Osteoblast (primary cell): ENCODE measurements at regions not wholly inside any gene's neighbourhood (a gene's known extent, or its start where the extent isn't known, plus 50 kb on each side); places are given as distances from the start of the nearest gene placed in this dataset.

Experiments
- DNase-seq: peaks from one replicate; pipeline ENCODE4 v3.0.0; 2011; ENCODE audit warnings: low spot score, mixed read lengths; ENCODE audit not compliant: insufficient read length; ENCODE audit errors: missing footprints
- H2AFZ ChIP-seq: 2 replicates; pipeline ENCODE4 v1.6.0; 2011; ENCODE audit warnings: mild to moderate bottlenecking, low read length
- H3K27ac ChIP-seq: 2 replicates; pipeline ENCODE4 v1.5.1; 2011; ENCODE audit warnings: mild to moderate bottlenecking, low read depth, low read length, moderate library complexity
- H3K27me3 ChIP-seq: 2 replicates; pipeline ENCODE4 v1.6.0; 2012; ENCODE audit warnings: mild to moderate bottlenecking, control low read depth, inconsistent platforms, low read length, moderate library complexity; ENCODE audit not compliant: insufficient read depth
- H3K36me3 ChIP-seq: 2 replicates; pipeline ENCODE4 v1.5.1; 2011; ENCODE audit warnings: mild to moderate bottlenecking, low read length, control low read depth, moderate library complexity; ENCODE audit not compliant: insufficient read depth
- H3K4me1 ChIP-seq: 2 replicates; pipeline ENCODE4 v1.5.1; 2011; ENCODE audit warnings: mild to moderate bottlenecking, low read length, control low read depth, moderate library complexity; ENCODE audit not compliant: insufficient read depth
- H3K4me2 ChIP-seq: 2 replicates; pipeline ENCODE4 v1.6.0; 2011; ENCODE audit warnings: mild to moderate bottlenecking, low read length; ENCODE audit not compliant: insufficient read depth
- H3K4me3 ChIP-seq: fragments of 200-600 bp; sonication (generic); 3 replicates; pipeline ENCODE4 v1.5.1; 2012; ENCODE audit warnings: mild to moderate bottlenecking, low read length, inconsistent platforms; ENCODE audit not compliant: insufficient read depth
- H3K79me2 ChIP-seq: 2 replicates; pipeline ENCODE4 v1.6.0; 2012; ENCODE audit warnings: mild to moderate bottlenecking, low read length, control low read depth, inconsistent platforms; ENCODE audit not compliant: insufficient read depth
- H3K9me3 ChIP-seq: 2 replicates; pipeline ENCODE4 v1.5.1; 2011; ENCODE audit warnings: low read depth, low read length, control low read depth
- H4K20me1 ChIP-seq: 2 replicates; pipeline ENCODE4 v1.6.0; 2012; ENCODE audit warnings: mild to moderate bottlenecking, low read length, control low read depth; ENCODE audit not compliant: insufficient read depth
- CTCF ChIP-seq: IDR thresholded peaks from 2 replicates; pipeline ENCODE4 v1.5.1; 2011; ENCODE audit warnings: mild to moderate bottlenecking, low read depth, low read length, moderate library complexity; ENCODE audit errors: extremely low read depth

DNA sequence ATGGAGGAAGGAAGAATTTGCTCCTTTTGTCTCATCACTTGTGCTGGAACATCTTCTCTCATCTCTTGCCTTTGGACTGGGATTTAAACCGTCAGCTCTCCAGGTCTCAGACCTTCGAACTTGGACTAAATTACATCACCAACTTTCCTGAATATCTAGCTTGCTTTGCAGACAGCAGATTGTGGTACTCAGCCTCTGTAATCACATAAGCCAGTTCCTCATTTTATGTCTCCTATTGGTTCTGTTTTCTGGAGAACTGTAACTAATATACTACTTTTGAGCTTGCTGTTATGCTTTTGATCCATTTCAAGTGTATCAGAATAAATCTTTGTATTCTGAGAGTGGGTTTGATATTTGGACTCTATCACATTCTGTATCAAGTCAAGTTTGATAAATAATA lies 164.3 kb upstream of the VEPH1 start:
- DNase-seq, result no peak
- Histone ChIP-seq H3K4me2 (no peak overlapping the region), H2AFZ (no peak overlapping the region), H3K27ac (no peak overlapping the region), H3K36me3 (no peaks in the 10 kb centered on the region), H3K79me2 (no peaks in the 10 kb centered on the region), H3K27me3 (no peaks in the 10 kb centered on the region), H3K9me3 (no peaks in the 10 kb centered on the region), H3K4me3 (no peak overlapping the region), H3K4me1 (no peaks in the 10 kb centered on the region), H4K20me1 (no peaks in the 10 kb centered on the region)
- TF ChIP-seq CTCF, result no peak

DNA sequence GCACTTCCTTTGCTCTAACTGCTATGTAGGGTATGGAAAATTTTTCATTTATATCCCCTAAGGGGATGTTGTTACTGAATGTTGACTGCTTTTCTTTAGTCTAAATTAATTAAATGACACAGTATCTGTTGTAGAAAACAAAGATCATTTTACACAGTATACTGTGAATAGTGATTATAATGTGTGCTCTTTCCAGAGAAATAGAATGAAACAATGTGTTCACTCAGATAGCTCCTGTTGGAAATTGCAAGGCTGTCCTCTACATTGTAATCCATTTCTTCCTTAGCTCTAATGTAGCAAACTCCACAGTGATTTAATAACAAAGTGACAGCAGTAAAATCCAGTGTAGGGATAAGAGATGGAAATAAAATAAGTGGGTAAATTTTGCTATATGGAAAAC lies 159.0 kb upstream of the VEPH1 start:
- no peak for DNase-seq
- Histone ChIP-seq H3K4me3 (no peak overlapping the region), H3K79me2 (no peaks in the 10 kb centered on the region), H3K27me3 (no peaks in the 10 kb centered on the region), H3K4me2 (no peak overlapping the region), H3K36me3 (no peaks in the 10 kb centered on the region), H2AFZ (no peak overlapping the region), H3K9me3 (no peaks in the 10 kb centered on the region), H4K20me1 (no peaks in the 10 kb centered on the region), H3K4me1 (no peaks in the 10 kb centered on the region), H3K27ac (no peak overlapping the region)
- no peak for TF ChIP-seq CTCF

DNA sequence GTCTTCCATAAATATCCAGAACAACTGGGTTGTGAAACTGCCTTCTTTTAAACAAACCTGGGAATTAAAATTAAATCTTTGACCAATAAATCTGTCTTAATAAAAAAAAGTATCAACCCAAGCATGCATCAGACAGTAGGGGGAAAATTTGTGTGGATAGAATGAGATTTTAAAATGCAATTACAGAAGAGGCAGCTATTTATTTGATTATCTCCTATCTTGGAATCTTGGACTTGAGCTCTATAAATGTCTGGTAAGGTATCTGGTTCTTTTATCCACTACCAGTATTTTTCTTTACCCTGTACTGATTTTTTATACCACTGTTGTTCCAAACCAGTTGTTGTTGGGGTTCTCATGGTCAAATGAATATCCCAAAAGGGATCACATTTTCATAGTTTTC lies 157.6 kb upstream of the VEPH1 start:
- Histone ChIP-seq H3K4me2 (no peak overlapping the region), H3K27ac (no peak overlapping the region), H2AFZ (no peak overlapping the region), H3K27me3 (no peaks in the 10 kb centered on the region), H3K4me1 (no peaks in the 10 kb centered on the region), H3K79me2 (no peaks in the 10 kb centered on the region), H4K20me1 (no peaks in the 10 kb centered on the region), H3K36me3 (no peaks in the 10 kb centered on the region), H3K4me3 (no peak overlapping the region), H3K9me3 (no peaks in the 10 kb centered on the region)
- no peak for TF ChIP-seq CTCF
- DNase-seq, result no peak

DNA sequence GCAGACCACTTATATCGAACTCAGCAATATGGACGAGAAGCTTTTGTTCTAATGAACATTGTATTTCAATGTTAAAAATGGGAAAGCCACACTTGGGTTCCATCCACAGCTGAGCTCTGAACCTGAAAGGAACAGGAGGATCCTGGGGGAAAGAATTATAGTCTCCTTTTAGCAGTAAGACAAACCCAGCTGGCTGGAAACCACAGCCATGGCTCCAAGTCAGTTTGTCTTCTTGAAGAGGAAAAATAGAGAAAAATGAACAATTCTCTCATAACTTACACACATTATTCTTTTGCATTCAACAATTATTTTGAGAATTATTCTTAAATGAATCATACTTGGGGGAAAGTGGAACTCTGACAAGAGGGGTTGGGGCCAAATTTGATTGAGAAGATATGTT lies 149.2 kb upstream of the VEPH1 start:
- Histone ChIP-seq H3K27ac (no peak overlapping the region), H3K9me3 (no peaks in the 10 kb centered on the region), H3K4me2 (no peak overlapping the region), H3K79me2 (no peaks in the 10 kb centered on the region), H3K36me3 (no peaks in the 10 kb centered on the region), H3K4me1 (no peaks in the 10 kb centered on the region), H4K20me1 (no peaks in the 10 kb centered on the region), H3K27me3 (no peaks in the 10 kb centered on the region), H2AFZ (no peak overlapping the region), H3K4me3 (no peak overlapping the region)
- no peak for DNase-seq
- no peak for TF ChIP-seq CTCF
